ENCODE measurements at regions not wholly inside any gene's neighbourhood (a gene's known extent, or its start where the extent isn't known, plus 50 kb on each side); places are given as distances from the start of the nearest gene placed in this dataset.
A peak's percentile ranks its signal among the peaks of the same experiment; 100 is the strongest.
"Not testable (repeated sequence)": the region's sequence is repeated elsewhere in the genome, so short reads cannot be mapped to it uniquely, and the experiment has no call there.

- no peak for DNase-seq
Measured at GRCh38 chr2:236774171-236774570, 204.5 kb downstream of the ACKR3 start.

DNA sequence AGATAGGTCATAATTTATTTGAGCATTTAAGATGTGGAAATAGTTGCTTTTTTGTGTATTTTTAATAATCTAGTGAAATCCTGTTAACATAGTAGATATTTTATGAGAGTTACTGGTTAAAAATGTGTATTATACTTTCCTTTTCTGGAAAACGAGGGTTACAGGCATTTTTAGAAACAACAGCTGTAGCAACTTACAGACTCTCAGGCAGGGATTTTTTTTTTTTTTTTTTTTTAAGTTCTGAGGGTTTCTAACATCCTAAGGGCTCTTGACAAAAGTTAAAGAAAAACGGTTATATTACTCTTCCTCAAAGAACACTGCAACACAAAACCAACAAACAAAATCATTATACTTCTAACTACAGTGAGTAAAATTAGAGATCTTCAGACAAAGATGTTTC lies 205.9 kb downstream of the ACKR3 start:
- DNase-seq = peak; percentile 32

DNA sequence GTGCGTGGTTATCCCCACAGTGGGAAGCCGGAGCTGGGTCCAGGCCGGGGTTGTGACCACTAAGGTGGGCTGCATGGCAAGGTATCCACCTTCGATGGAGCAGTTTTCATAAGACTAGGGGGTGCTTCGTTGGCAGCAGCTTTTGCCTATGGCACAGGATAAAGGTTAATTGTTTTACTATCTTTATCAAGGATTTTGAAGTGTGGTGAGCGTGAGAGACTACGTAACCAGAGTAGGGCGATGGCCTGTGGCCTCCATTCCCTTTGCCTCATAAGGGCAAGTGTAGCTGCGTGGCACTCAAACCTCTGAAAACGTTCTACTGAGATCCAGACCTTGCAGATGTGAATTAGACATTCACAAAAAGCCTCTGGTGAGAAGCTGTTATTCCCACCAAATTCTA lies 206.6 kb downstream of the ACKR3 start:
- no peak for DNase-seq

GRCh38 chr2:236776695-236777251 lies 207.1 kb downstream of the ACKR3 start:
- peak; percentile 43 for DNase-seq

DNA sequence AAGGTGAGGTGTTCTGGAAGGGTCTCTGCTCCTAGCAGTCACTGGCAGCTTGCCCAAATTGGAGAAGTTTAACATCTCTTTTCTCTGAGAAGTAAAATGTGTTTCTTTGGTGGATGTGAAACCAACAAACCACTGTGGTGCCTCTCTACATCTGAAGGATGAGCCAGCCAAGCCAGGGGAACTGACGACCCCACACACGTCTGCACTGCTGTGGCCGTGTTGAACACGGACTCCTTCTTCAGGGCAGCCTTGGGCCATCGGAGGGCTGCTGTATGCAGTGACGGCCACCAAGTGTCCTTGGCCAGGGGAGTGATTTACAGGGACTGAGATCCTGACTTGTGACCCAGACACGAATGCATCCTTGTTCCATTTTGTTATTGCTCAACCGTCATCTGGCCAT lies 207.8 kb downstream of the ACKR3 start:
- no peak for DNase-seq

DNA sequence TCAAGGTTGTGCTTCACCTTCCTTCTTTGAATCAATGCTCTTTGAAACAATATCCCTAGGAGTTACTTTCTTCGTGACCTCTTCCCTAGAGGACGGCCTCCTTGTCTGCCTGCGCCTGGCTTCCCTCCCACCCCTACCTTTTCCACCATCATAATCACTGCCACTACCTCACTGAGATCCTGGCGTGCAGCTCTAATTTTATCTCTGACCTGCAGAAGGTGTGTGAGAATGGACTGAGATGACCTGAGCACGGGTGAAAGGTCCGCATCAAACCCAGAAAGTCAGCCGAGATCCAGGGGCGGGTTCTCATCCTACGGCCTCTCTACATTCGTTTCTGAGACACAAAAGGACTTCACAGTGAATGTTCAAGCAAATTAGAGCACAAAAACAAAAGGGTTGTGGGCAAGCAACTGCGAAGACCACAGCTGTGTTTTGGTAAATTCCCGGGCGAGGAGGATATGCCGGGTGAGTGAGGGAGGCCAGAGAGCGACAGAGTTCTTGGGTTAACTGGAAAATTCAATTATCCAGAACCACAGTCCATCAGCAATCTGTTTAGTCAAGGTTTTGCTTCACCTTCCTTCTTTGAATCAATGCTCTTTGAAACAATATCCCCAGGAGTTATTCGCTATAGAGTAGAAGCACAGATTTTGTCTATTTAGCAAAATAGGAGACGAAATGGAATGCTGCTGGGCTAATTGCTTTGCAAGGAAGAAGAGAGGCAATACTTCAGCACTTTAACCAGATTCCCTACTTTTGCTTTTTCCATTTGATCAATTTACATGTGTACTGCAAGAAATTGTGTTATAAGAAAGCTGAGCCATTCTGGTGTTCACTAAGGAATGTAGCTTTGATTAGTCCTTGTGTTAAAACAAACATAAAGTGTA lies 212.6 kb downstream of the ACKR3 start:
- DNase-seq = peak; percentile 53

- DNase-seq = peak; percentile 34
Measured at GRCh38 chr2:236782938-236783337, 213.3 kb downstream of the ACKR3 start.

- no peak for DNase-seq
Measured at GRCh38 chr2:236783417-236784020, 213.9 kb downstream of the ACKR3 start.

DNA sequence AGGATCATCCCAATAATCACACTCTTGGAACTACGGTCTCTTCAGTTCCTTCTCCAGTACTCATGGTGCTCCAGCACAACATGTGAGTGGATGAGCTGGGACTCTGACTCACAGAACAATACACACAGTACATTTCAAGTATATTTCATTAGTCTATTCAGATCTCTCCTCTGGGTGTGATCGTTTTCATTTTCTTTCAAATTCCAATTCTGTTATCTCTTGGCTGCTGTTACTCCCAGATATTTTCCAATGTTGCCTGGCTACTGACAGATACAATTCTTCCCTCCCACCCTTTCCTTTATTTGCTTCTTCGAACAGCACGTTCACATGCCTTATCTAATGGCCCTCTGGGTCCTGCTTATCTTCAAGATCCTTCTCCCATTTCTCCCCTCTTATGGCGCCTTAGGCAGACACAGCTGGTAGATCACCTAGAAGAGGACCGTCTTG lies 216.0 kb downstream of the ACKR3 start:
- DNase-seq = no peak

DNA sequence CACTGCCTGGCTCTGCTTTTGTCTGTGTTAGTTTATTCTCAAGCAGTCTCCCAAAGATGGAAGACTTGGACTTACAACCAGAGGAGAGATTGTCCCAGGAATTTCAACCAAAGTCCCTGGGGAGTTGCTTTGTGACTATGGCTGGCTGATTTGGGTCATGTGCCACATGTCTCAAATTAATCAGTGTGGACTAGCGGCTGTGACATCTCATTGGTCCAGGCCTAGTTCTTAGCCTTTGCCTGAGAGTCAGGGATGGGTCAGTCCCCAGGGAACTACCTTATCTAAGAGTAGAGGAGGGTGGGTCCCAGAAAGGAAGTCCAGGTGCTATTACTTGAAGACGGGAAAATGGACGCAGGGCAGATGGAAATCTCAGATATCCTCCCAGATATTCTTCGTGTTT lies 217.1 kb downstream of the ACKR3 start:
- no peak for DNase-seq

DNA sequence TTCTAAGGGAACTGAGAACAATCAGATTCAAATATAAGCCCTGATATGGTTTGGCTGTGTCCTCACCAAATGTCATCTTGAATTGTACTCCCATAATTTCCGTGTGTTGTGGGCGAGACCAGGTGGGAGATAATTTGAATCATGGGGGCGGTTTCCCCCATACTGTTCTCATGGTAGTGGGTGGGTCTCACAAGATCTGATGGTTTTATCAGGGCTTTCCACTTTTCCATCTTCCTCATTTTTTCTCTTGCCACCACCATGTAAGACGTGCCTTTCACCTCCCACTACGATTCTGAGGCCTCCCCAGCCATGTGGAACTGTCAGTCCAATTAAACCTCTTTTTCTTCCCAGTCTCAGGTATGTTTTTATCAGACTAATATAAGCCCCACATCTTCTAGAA lies 217.8 kb downstream of the ACKR3 start:
- not testable (repeated sequence) for DNase-seq

GRCh38 chr2:236787885-236788284 lies 218.3 kb downstream of the ACKR3 start:
- peak; percentile 38 for DNase-seq

DNA sequence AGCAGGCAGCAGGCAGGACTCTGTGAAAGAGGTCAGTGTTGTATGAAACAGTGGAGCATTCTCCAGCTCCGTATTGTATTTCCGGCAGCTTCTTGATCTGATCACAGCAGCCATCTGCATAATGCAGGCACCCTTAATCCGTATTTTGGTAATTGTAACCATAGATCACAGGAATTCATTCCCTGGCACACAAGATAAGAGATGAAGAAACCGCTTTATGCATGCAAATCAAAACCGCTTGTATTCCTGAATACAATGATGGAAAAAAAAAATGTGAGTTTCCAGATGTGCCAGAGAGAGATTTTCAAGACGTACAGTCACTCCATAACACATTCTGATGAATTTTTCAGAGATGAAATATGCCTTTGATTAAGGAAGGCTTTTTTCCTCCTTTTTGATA lies 221.3 kb downstream of the ACKR3 start:
- DNase-seq = peak; percentile 43

- DNase-seq = peak; percentile 44
Measured at GRCh38 chr2:236793023-236794011, 223.7 kb downstream of the ACKR3 start.

GRCh38 chr2:236794176-236794957 lies 224.7 kb downstream of the ACKR3 start:
- peak; percentile 64 for DNase-seq

DNA sequence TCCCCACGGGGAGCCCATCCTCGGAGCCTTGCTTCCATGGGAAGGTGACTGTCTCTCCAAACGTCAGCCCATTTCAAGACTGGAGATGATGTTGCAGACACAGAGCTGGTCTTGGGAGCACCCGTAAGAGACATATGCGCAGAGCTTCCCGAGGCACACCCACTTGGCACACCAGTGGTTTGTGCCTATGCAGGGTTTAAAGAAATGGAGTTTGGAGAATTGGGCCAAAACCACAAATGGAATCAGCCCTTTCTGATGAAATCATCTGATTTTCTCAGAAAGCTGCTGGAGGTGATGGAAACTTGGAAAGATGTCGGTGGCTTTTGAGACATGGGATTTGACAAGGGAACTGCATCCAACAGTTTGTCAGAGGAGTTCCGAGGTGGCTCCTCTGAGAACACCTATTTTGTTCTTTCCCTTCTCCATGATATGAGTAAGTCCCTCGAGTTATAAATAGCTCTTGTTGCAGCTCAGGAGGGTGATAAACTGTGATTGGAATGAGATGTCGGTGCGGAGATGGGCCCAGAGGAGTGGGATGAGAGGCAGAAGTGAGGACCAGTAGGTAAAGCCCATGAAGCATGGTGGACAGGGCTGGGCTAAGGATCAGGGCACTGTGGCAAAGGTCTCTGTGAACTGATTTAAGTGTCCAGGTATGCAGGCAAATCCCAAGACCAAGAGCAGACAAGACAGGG lies 225.7 kb downstream of the ACKR3 start:
- DNase-seq = no peak

DNA sequence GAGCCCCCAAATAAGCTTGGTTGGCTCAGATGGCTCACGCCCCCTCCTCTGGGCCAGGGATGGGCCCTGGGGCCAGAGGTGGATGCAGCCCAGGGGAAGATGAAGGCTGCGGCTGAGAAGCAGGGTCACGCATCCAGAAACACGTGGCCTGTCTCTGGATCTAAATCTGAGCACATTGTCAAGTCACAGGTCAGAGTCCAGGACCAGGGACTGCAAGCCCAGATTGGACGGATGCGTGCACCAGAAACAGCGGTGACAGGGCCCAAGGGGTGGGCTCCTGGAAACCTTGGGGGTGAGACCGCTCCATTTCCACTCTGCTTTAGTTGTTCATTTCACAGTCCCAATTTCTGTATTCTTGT lies 226.2 kb downstream of the ACKR3 start:
- no peak for DNase-seq

DNA sequence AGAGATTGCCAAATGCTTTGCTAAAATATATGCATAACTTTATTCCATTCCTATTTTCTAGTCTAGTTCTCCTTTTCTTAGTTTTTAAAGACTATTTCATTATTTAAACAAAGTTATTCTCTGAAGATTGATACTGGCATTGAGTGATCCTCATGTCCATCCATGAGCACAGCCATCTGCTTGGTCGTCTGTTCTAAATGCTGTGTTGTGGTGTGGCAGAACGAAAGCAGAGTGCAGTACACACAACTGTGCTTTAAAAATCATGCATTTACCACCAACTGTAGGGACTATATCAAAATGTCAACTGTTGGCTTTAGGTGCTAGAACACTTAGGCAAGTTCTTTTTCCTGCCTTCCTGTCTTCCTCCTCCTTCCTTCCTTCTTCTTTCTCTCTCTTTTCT lies 226.6 kb downstream of the ACKR3 start:
- DNase-seq = no peak

DNA sequence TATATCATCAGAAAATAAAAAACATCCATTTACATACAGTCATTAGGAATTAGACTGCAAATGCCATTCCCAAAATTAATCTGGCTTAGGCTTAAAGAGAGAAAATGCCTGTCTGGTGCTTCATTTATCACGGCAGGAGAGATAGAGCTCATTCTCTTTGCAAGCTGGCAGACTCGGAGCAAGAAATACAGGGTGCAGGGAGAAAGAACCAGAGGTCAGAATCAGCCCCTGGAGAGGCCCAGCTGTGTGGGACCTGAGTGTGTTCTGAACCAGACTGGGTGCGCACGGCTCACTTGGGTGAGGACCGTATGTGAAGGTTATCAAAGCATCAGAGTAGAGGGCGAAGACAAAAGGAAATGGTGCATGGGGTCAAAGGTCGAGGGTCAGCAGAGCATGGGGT lies 227.8 kb downstream of the ACKR3 start:
- DNase-seq = no peak

DNA sequence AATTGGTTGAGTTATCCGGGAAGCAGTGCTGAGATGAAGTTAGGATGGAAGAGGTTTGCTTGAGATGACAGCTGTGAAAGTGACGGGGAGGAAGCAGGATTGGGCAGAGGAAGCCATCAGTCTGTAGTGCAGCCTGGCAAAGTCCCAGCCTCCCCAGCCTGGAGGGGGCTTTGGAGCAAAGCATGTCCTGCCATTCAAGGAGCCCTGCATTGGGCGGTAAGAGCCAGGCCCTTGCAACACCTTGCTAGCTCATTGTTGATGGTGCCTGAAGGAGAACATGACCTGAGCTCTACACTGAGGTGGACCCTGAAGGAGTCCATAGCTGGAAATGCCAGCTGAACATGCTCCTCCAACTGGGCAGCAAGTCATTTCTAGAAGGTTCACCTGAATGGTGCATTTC lies 228.9 kb downstream of the ACKR3 start:
- DNase-seq = no peak
